ENCODE measurements at regions not wholly inside any gene's neighbourhood (a gene's known extent, or its start where the extent isn't known, plus 50 kb on each side); places are given as distances from the start of the nearest gene placed in this dataset.

DNA sequence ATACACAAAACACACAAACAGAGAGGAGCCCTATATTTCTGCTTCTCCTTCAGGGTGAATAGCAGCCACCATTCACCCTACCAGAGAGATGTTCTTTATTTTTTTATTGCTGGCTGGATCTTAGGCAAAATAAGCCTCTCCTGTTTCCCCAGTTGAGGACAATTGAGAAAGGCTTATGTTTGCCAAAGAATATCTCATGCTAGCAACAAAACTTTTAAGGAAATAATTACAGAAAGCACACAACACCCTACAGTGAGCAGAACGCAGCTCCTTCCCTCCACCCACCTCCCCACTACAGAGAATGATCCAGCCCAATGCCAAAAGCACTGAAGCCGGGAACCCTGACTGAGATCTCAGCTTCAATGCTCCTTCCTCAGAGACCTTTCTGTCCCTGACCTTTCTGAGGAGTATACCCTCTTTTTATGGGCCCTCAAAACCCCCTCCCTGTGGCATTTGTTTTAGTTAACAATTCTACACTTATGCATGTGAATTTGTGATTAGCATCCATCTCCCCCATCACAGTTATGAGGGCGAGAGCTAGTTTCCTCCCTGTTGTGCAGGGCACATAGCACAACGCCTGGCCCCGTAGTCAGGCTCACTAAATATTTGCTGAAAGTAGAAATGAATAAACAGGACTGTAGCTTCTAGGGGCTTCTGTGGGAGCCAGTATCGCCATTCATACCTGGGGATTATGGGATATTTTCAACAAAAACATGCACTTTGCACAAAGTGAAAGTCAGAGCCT, 491.6 kb upstream of the CDH4 start:
- DNase-seq (ENCODE audit: low spot score) (no peak), ATAC-seq (ENCODE audit: low FRiP score) (no peak)
- TF ChIP-seq, protein P1, sequence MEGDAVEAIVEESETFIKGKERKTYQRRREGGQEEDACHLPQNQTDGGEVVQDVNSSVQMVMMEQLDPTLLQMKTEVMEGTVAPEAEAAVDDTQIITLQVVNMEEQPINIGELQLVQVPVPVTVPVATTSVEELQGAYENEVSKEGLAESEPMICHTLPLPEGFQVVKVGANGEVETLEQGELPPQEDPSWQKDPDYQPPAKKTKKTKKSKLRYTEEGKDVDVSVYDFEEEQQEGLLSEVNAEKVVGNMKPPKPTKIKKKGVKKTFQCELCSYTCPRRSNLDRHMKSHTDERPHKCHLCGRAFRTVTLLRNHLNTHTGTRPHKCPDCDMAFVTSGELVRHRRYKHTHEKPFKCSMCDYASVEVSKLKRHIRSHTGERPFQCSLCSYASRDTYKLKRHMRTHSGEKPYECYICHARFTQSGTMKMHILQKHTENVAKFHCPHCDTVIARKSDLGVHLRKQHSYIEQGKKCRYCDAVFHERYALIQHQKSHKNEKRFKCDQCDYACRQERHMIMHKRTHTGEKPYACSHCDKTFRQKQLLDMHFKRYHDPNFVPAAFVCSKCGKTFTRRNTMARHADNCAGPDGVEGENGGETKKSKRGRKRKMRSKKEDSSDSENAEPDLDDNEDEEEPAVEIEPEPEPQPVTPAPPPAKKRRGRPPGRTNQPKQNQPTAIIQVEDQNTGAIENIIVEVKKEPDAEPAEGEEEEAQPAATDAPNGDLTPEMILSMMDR (IDR thresholded peaks at IDR 0.05): no peak

DNA sequence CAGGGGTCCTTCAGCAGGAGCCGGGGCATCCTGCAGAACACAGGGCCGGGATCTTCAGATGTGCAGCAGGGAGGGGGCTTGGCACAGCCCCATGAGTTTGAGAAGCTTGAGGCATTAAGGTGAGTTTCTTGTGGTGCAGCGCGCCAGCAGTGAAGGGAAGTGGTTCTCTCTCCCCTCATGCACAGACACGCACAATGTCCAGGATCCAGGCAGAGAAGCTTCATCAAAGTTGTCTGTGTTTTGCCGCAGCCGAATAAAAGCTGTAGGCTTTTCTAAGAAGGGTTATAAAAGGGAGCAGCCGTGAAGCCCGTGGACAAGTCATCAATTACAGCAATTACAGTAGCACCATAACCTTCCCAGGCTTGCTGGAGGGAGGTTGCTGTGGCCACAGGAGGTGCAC, 491.0 kb upstream of the CDH4 start:
- ATAC-seq (ENCODE audit: low FRiP score) (no peak), DNase-seq (ENCODE audit: low spot score) (no peak)
- TF ChIP-seq, protein P1 (IDR thresholded peaks at IDR 0.05): no peak

GRCh38 chr20:60762386-60762785, 489.7 kb upstream of the CDH4 start:
- DNase-seq (ENCODE audit: low spot score): no peak
- TF ChIP-seq, protein P1 (IDR thresholded peaks at IDR 0.05): no peak

DNA sequence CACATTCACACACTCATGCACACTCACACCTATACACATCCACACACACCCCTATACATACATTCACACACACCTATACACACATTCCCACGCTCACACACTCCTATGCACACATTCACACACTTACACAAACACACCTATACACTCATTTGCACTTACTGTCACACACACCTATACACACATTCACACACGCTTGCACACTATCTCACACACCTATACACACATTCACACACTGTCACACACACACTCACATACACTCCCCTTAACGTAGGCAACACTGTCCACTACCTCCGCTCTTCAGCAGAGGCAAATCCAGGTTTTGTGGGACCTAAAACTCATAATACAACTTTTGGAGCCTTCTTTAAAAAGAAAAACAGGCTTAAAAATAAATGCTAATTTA, 487.7 kb upstream of the CDH4 start:
- DNase-seq (ENCODE audit: low spot score): no peak
- no peak for ATAC-seq (ENCODE audit: low FRiP score)
- TF ChIP-seq, protein P1 (IDR thresholded peaks at IDR 0.05): no peak

More at GRCh38 chr20:60762386-60762785, 489.7 kb upstream of the CDH4 start:
- no peak for ATAC-seq (ENCODE audit: low FRiP score)

- DNase-seq (ENCODE audit: low spot score) (no peak), ATAC-seq (ENCODE audit: low FRiP score) (no peak)
- TF ChIP-seq, protein P1 (IDR thresholded peaks at IDR 0.05): no peak
Measured at GRCh38 chr20:60764771-60765170, 487.3 kb upstream of the CDH4 start.

DNA sequence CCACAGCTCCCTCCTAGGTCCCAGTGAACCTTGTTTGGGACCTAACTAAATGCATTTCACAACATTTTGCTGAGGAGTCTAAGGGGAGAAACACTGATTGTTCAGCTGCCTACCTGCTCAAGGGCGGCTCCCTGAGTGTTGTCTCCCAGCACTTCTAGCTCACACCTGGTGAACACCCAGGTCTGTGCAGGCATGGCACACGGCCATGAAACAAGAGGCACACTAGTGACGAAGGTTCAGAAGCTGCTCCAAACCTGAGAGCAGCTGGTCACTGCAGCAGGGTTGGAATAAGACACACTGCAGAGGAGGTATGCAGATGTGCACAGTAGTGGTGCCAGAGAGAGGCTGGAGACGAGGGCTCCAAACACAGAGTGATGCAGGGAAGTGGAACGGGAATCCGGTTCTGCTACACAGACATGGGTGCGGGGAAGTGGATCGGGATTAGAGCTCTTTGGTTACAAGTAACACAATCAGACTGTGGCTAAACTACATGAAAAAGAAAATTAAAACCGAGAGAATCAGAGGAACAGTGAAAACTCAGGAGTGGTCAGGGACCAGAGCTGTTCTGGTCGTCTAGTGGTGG, 486.1 kb upstream of the CDH4 start:
- DNase-seq (ENCODE audit: low spot score): no peak

More for the DNA sequence above, 486.1 kb upstream of the CDH4 start:
- TF ChIP-seq, protein P1 (IDR thresholded peaks at IDR 0.05): no peak
- ATAC-seq (ENCODE audit: low FRiP score): no peak
